Parathyroid adenoma (tissue), 2 donors: ENCODE measurements at regions not wholly inside any gene's neighbourhood (a gene's known extent, or its start where the extent isn't known, plus 50 kb on each side); places are given as distances from the start of the nearest gene placed in this dataset.
"Not testable (repeated sequence)": the region's sequence is repeated elsewhere in the genome, so short reads cannot be mapped to it uniquely, and the experiment has no call there.

Source experiments
- H2AFZ ChIP-seq: fragments of 300-600 bp; sonication (generic); one replicate; pipeline ENCODE4 v1.7.0; 2017; ENCODE audit warnings: antibody characterized with exemption, mild to moderate bottlenecking
- H3K27ac ChIP-seq: fragments of 300-600 bp; sonication (generic); one replicate; pipeline ENCODE4 v1.7.0; 2017
- H3K27me3 ChIP-seq: fragments of 300-600 bp; sonication (generic); one replicate; pipeline ENCODE4 v1.7.0; 2017; ENCODE audit warnings: low read length; ENCODE audit not compliant: control insufficient read depth, insufficient read depth
- H3K36me3 ChIP-seq: fragments of 300-600 bp; sonication (generic); one replicate; pipeline ENCODE4 v1.7.0; 2017; ENCODE audit warnings: low read length; ENCODE audit not compliant: control insufficient read depth, insufficient read depth
- H3K4me1 ChIP-seq: fragments of 300-600 bp; sonication (generic); one replicate; pipeline ENCODE4 v1.7.0; 2017; ENCODE audit warnings: control low read depth
- H3K4me2 ChIP-seq: fragments of 300-600 bp; sonication (generic); one replicate; pipeline ENCODE4 v1.7.0; 2017; ENCODE audit warnings: low read length
- H3K4me3 ChIP-seq: fragments of 300-600 bp; sonication (generic); one replicate; pipeline ENCODE4 v1.7.0; 2017; ENCODE audit warnings: low read depth, low read length
- H3K79me2 ChIP-seq: fragments of 300-600 bp; sonication (generic); one replicate; pipeline ENCODE4 v1.7.0; 2017; ENCODE audit warnings: control low read depth
- H3K9ac ChIP-seq: fragments of 300-600 bp; sonication (generic); one replicate; pipeline ENCODE4 v1.7.0; 2017; ENCODE audit warnings: mild to moderate bottlenecking
- H3K9me3 ChIP-seq: fragments of 300-600 bp; sonication (generic); one replicate; pipeline ENCODE4 v1.7.0; 2017; ENCODE audit warnings: low read length; ENCODE audit not compliant: control insufficient read depth
- CTCF ChIP-seq: fragments of 300-600 bp; sonication (generic); IDR thresholded peaks from one replicate; pipeline ENCODE4 v1.7.0; 2017; ENCODE audit warnings: antibody characterized with exemption, mild to moderate bottlenecking
- donor health status: primary hyperparathyroidism.

GRCh38 chr2:34161549-34161948, 562.5 kb upstream of the FAM98A start:
- Histone ChIP-seq H3K79me2 (no peaks in the 10 kb centered on the region), H3K9me3 (no peaks in the 10 kb centered on the region), H3K4me1 (no peaks in the 10 kb centered on the region), H3K4me2 (no peak overlapping the region), H3K9ac (no peak overlapping the region), H3K27ac (no peak overlapping the region), H3K27me3 (no peaks in the 10 kb centered on the region), H3K36me3 (no peaks in the 10 kb centered on the region), H2AFZ (no peak overlapping the region), H3K4me3 (no peak overlapping the region)
- no peak for TF ChIP-seq CTCF

GRCh38 chr2:34159901-34160300, 560.8 kb upstream of the FAM98A start:
- Histone ChIP-seq H3K27me3 (no peaks in the 10 kb centered on the region), H3K4me1 (no peaks in the 10 kb centered on the region), H3K4me3 (no peak overlapping the region), H3K9me3 (no peaks in the 10 kb centered on the region), H3K79me2 (no peaks in the 10 kb centered on the region), H3K27ac (no peak overlapping the region), H3K36me3 (no peaks in the 10 kb centered on the region), H2AFZ (no peak overlapping the region), H3K4me2 (no peak overlapping the region), H3K9ac (no peak overlapping the region)
- no peak for TF ChIP-seq CTCF

- Histone ChIP-seq H3K36me3 (no peaks in the 10 kb centered on the region), H3K9ac (no peak overlapping the region), H3K9me3 (no peaks in the 10 kb centered on the region), H3K79me2 (no peaks in the 10 kb centered on the region), H3K27me3 (no peaks in the 10 kb centered on the region), H3K4me3 (no peak overlapping the region), H3K27ac (no peak overlapping the region), H3K4me1 (no peaks in the 10 kb centered on the region), H2AFZ (no peak overlapping the region), H3K4me2 (no peak overlapping the region)
- TF ChIP-seq CTCF = no peak
Observed at GRCh38 chr2:34153484-34153883, 554.4 kb upstream of the FAM98A start.

GRCh38 chr2:34147780-34148179, 548.7 kb upstream of the FAM98A start:
- no peak overlapping the region for H3K27ac ChIP-seq
- H2AFZ ChIP-seq = no peak overlapping the region
- TF ChIP-seq CTCF = no peak
- no peaks in the 10 kb centered on the region for H3K4me1 ChIP-seq
- no peak overlapping the region for H3K4me3 ChIP-seq
- H3K4me2 ChIP-seq = no peak overlapping the region
- no peaks in the 10 kb centered on the region for H3K79me2 ChIP-seq
- no peaks in the 10 kb centered on the region for H3K36me3 ChIP-seq
- no peak overlapping the region for H3K9ac ChIP-seq
- no peaks in the 10 kb centered on the region for H3K9me3 ChIP-seq
- no peaks in the 10 kb centered on the region for H3K27me3 ChIP-seq

- no peaks in the 10 kb centered on the region for H3K36me3 ChIP-seq
- no peak overlapping the region for H2AFZ ChIP-seq
- H3K9me3 ChIP-seq = no peaks in the 10 kb centered on the region
- H3K79me2 ChIP-seq = no peaks in the 10 kb centered on the region
- TF ChIP-seq CTCF = no peak
- H3K4me1 ChIP-seq = no peaks in the 10 kb centered on the region
- no peak overlapping the region for H3K4me3 ChIP-seq
- H3K27ac ChIP-seq = no peak overlapping the region
- H3K4me2 ChIP-seq = no peak overlapping the region
- no peak overlapping the region for H3K9ac ChIP-seq
- H3K27me3 ChIP-seq = no peaks in the 10 kb centered on the region
Observed at GRCh38 chr2:34143149-34143548, 544.0 kb upstream of the FAM98A start.

- H3K4me1 ChIP-seq, H3K9ac ChIP-seq, H3K27me3 ChIP-seq, H2AFZ ChIP-seq, H3K4me3 ChIP-seq, H3K27ac ChIP-seq, H3K4me2 ChIP-seq, H3K79me2 ChIP-seq, H3K36me3 ChIP-seq, H3K9me3 ChIP-seq: not testable (repeated sequence)
Observed at GRCh38 chr2:34142531-34143008, 543.5 kb upstream of the FAM98A start.

GRCh38 chr2:34133065-34133464, 534.0 kb upstream of the FAM98A start:
- not testable (repeated sequence) for H3K4me2 ChIP-seq, H3K79me2 ChIP-seq, H3K36me3 ChIP-seq, H3K27ac ChIP-seq, H3K27me3 ChIP-seq, H3K9ac ChIP-seq, H3K4me1 ChIP-seq, H3K9me3 ChIP-seq, H2AFZ ChIP-seq, H3K4me3 ChIP-seq
